Thyroid gland (tissue), 4 donors: ENCODE measurements at regions not wholly inside any gene's neighbourhood (a gene's known extent, or its start where the extent isn't known, plus 50 kb on each side); places are given as distances from the start of the nearest gene placed in this dataset.

Source experiments
- CTCF ChIP-seq, 6 experiments: fragments of 200-600 bp in 3 of 6; fragments of 450-650 bp in 3 of 6; sonication (generic) in 3 of 6; IDR thresholded peaks; one replicate each; pipeline ENCODE4 v1.5.1; 2016 to 2019; ENCODE audit warnings: antibody characterized with exemption in 6 of 6, mild to moderate bottlenecking in 2 of 6, inconsistent platforms in 1 of 6, moderate library complexity in 1 of 6
- POLR2A ChIP-seq, 2 donors: fragments of 450-650 bp; IDR thresholded peaks; one replicate each; pipeline ENCODE4 v1.6.1; 2017; ENCODE audit warnings: antibody characterized with exemption in 2 of 2, mild to moderate bottlenecking in 2 of 2, moderate library complexity in 1 of 2

- no peak for TF ChIP-seq CTCF (IDR thresholded peaks at IDR 0.05)
- TF ChIP-seq POLR2A (IDR thresholded peaks at IDR 0.05): no peak
Measured at GRCh38 chr9:135243201-135244190, 156.0 kb downstream of the OLFM1 start.
